ENCODE measurements at regions not wholly inside any gene's neighbourhood (a gene's known extent, or its start where the extent isn't known, plus 50 kb on each side); places are given as distances from the start of the nearest gene placed in this dataset.

- DNase-seq = no peak
Measured at GRCh38 chr5:89283728-89284493, 400.9 kb upstream of the MEF2C start.

- no peak for DNase-seq
Measured at GRCh38 chr5:89282554-89283510, 399.8 kb upstream of the MEF2C start.

- no peak for DNase-seq
Measured at GRCh38 chr5:89281766-89282553, 399.0 kb upstream of the MEF2C start.

GRCh38 chr5:89281211-89281610, 398.2 kb upstream of the MEF2C start:
- no peak for DNase-seq

- DNase-seq = peak in 1 of 3 experiments; percentile 7
Measured at GRCh38 chr5:89280103-89281037, 397.4 kb upstream of the MEF2C start.

GRCh38 chr5:89279391-89280036, 396.5 kb upstream of the MEF2C start:
- no peak for DNase-seq

- no peak for DNase-seq
Measured at GRCh38 chr5:89277816-89278215, 394.8 kb upstream of the MEF2C start.

- no peak for DNase-seq
Measured at GRCh38 chr5:89276566-89277305, 393.8 kb upstream of the MEF2C start.

- no peak for DNase-seq
Measured at GRCh38 chr5:89275066-89275855, 392.3 kb upstream of the MEF2C start.

GRCh38 chr5:89273289-89273688, 390.3 kb upstream of the MEF2C start:
- DNase-seq = no peak

- no peak for DNase-seq
Measured at GRCh38 chr5:89270901-89271300, 387.9 kb upstream of the MEF2C start.

- no peak for DNase-seq
Measured at GRCh38 chr5:89269721-89270120, 386.7 kb upstream of the MEF2C start.

GRCh38 chr5:89268460-89268859, 385.5 kb upstream of the MEF2C start:
- no peak for DNase-seq

- no peak for DNase-seq
Measured at GRCh38 chr5:89267788-89268187, 384.8 kb upstream of the MEF2C start.

GRCh38 chr5:89265511-89266179, 382.7 kb upstream of the MEF2C start:
- no peak for DNase-seq

- DNase-seq = no peak
Measured at GRCh38 chr5:89263846-89264245, 380.9 kb upstream of the MEF2C start.

GRCh38 chr5:89262030-89262429, 379.0 kb upstream of the MEF2C start:
- no peak for DNase-seq

- no peak for DNase-seq
Measured at GRCh38 chr5:89260254-89260653, 377.3 kb upstream of the MEF2C start.

GRCh38 chr5:89255845-89256463, 373.0 kb upstream of the MEF2C start:
- no peak for DNase-seq
